ENCODE measurements at regions not wholly inside any gene's neighbourhood (a gene's known extent, or its start where the extent isn't known, plus 50 kb on each side); places are given as distances from the start of the nearest gene placed in this dataset.

- TF ChIP-seq EZH2phosphoT487 (IDR thresholded peaks at IDR 0.05; ENCODE audit: low read depth, severe bottlenecking, unreplicated experiment) (no peak), CTCF (IDR thresholded peaks at IDR 0.05; ENCODE audit: poor library complexity) (no peak)
These were observed 396.6 kb upstream of the RPS6KA3 start for GRCh38 chrX:20663336-20663735.

Data from hepatocyte (in vitro differentiated cells).